ENCODE measurements at regions not wholly inside any gene's neighbourhood (a gene's known extent, or its start where the extent isn't known, plus 50 kb on each side); places are given as distances from the start of the nearest gene placed in this dataset.

GRCh38 chr6:141666187-141666586 is 466.5 kb upstream of the GJE1 start:
- no peak for DNase-seq

GRCh38 chr6:141664744-141665143 is 468.0 kb upstream of the GJE1 start:
- no peak for DNase-seq

- no peak for DNase-seq
Observed at GRCh38 chr6:141659582-141659981, 473.1 kb upstream of the GJE1 start.

- no peak for DNase-seq
Observed at GRCh38 chr6:141658696-141659095, 474.0 kb upstream of the GJE1 start.

- DNase-seq, result no peak
Observed at GRCh38 chr6:141657812-141658211, 474.9 kb upstream of the GJE1 start.

GRCh38 chr6:141653590-141653989 is 479.1 kb upstream of the GJE1 start:
- DNase-seq, result no peak

GRCh38 chr6:141641951-141642350 is 490.8 kb upstream of the GJE1 start:
- no peak for DNase-seq

GRCh38 chr6:141641406-141641805 is 491.3 kb upstream of the GJE1 start:
- DNase-seq, result no peak

- no peak for DNase-seq
Observed at GRCh38 chr6:141635621-141636020, 497.1 kb upstream of the GJE1 start.

- DNase-seq, result no peak
Observed at GRCh38 chr6:141634269-141634668, 498.5 kb upstream of the GJE1 start.

GRCh38 chr6:141624301-141624700 is 508.4 kb upstream of the GJE1 start:
- no peak for DNase-seq

GRCh38 chr6:141618180-141618581 is 514.5 kb upstream of the GJE1 start:
- DNase-seq, result no peak

- DNase-seq, result no peak
Observed at GRCh38 chr6:141610741-141611140, 522.0 kb upstream of the GJE1 start.

- DNase-seq, result no peak
Observed at GRCh38 chr6:141607956-141608355, 524.8 kb upstream of the GJE1 start.

- DNase-seq, result no peak
Observed at GRCh38 chr6:141598487-141598886, 534.2 kb upstream of the GJE1 start.

GRCh38 chr6:141594874-141595273 is 537.9 kb upstream of the GJE1 start:
- DNase-seq, result no peak

GRCh38 chr6:141593311-141593710 is 539.4 kb upstream of the GJE1 start:
- DNase-seq, result no peak

GRCh38 chr6:141587482-141588266 is 545.1 kb upstream of the GJE1 start:
- DNase-seq, result no peak

GRCh38 chr6:141580988-141581552 is 551.7 kb upstream of the GJE1 start:
- DNase-seq, result no peak

GRCh38 chr6:141580131-141580530 is 552.6 kb upstream of the GJE1 start:
- no peak for DNase-seq

- no peak for DNase-seq
Observed at GRCh38 chr6:141576751-141577150, 556.0 kb upstream of the GJE1 start.

GRCh38 chr6:141562851-141563763 is 569.6 kb upstream of the GJE1 start:
- peak; percentile 52 for DNase-seq

GRCh38 chr6:141562186-141562811 is 570.4 kb upstream of the GJE1 start:
- DNase-seq, result no peak

All from NCI-H446 treated with DMSO at 0.1 percent for 48 hours (cell line).